ENCODE measurements at regions not wholly inside any gene's neighbourhood (a gene's known extent, or its start where the extent isn't known, plus 50 kb on each side); places are given as distances from the start of the nearest gene placed in this dataset.
A peak's percentile ranks its signal among the peaks of the same experiment; 100 is the strongest.
"Not testable (repeated sequence)": the region's sequence is repeated elsewhere in the genome, so short reads cannot be mapped to it uniquely, and the experiment has no call there.

- H3K4me1 Mint-ChIP-seq = peaks cover 0 to 2% (median 0%) of the 10 kb centered on the region in 3 donors
- no peaks in the 10 kb centered on the region for H3K36me3 Mint-ChIP-seq
- no peaks in the 10 kb centered on the region for H3K27me3 Mint-ChIP-seq
- no peaks in the 10 kb centered on the region for H3K9me3 Mint-ChIP-seq
- no peak overlapping the region for H3K4me3 Mint-ChIP-seq
- H3K27ac Mint-ChIP-seq = no peak overlapping the region
Observed at GRCh38 chr18:55737266-55737665, 149.3 kb upstream of the TCF4 start.

- H3K27me3 Mint-ChIP-seq = no peaks in the 10 kb centered on the region
- peaks cover 0 to 2% (median 0%) of the 10 kb centered on the region in 3 donors for H3K4me1 Mint-ChIP-seq
- H3K27ac Mint-ChIP-seq = no peak overlapping the region
- H3K36me3 Mint-ChIP-seq = no peaks in the 10 kb centered on the region
- H3K9me3 Mint-ChIP-seq = no peaks in the 10 kb centered on the region
- no peak overlapping the region for H3K4me3 Mint-ChIP-seq
Observed at GRCh38 chr18:55735969-55736368, 148.0 kb upstream of the TCF4 start.

GRCh38 chr18:55735199-55735855 lies 147.3 kb upstream of the TCF4 start:
- Mint-ChIP-seq H3K36me3 (no peaks in the 10 kb centered on the region), H3K4me1 (peaks cover 0 to 2% (median 0%) of the 10 kb centered on the region in 3 donors), H3K27ac (no peak overlapping the region), H3K27me3 (no peaks in the 10 kb centered on the region), H3K4me3 (no peak overlapping the region), H3K9me3 (no peaks in the 10 kb centered on the region)

GRCh38 chr18:55732227-55733106 lies 144.5 kb upstream of the TCF4 start:
- Mint-ChIP-seq H3K4me1 (peaks cover 0 to 2% (median 0%) of the 10 kb centered on the region in 3 donors), H3K27me3 (no peaks in the 10 kb centered on the region), H3K9me3 (no peaks in the 10 kb centered on the region), H3K27ac (no peak overlapping the region), H3K36me3 (no peaks in the 10 kb centered on the region), H3K4me3 (no peak overlapping the region)

GRCh38 chr18:55731594-55732042 lies 143.6 kb upstream of the TCF4 start:
- no peak overlapping the region for H3K27ac Mint-ChIP-seq

GRCh38 chr18:55721006-55721405 lies 133.0 kb upstream of the TCF4 start:
- not testable (repeated sequence) for H3K36me3 Mint-ChIP-seq, H3K27ac Mint-ChIP-seq, H3K4me1 Mint-ChIP-seq, H3K27me3 Mint-ChIP-seq, H3K4me3 Mint-ChIP-seq, H3K9me3 Mint-ChIP-seq

More at GRCh38 chr18:55731594-55732042, 143.6 kb upstream of the TCF4 start:
- no peak overlapping the region for H3K4me3 Mint-ChIP-seq
- no peaks in the 10 kb centered on the region for H3K36me3 Mint-ChIP-seq
- H3K27me3 Mint-ChIP-seq = no peaks in the 10 kb centered on the region
- peaks cover 0 to 2% (median 0%) of the 10 kb centered on the region in 3 donors for H3K4me1 Mint-ChIP-seq
- no peaks in the 10 kb centered on the region for H3K9me3 Mint-ChIP-seq

GRCh38 chr18:55713707-55714106 lies 125.7 kb upstream of the TCF4 start:
- Mint-ChIP-seq H3K27me3 (no peaks in the 10 kb centered on the region), H3K4me1 (no peaks in the 10 kb centered on the region), H3K27ac (no peak overlapping the region), H3K36me3 (no peaks in the 10 kb centered on the region), H3K9me3 (peaks cover 9 to 30% (median 17%) of the 10 kb centered on the region in 3 donors), H3K4me3 (no peak overlapping the region)

- Mint-ChIP-seq H3K27me3 (no peaks in the 10 kb centered on the region), H3K4me3 (no peak overlapping the region), H3K36me3 (no peaks in the 10 kb centered on the region), H3K27ac (no peak overlapping the region), H3K9me3 (peaks cover 4 to 23% (median 4%) of the 10 kb centered on the region in 3 donors), H3K4me1 (no peaks in the 10 kb centered on the region)
Observed at GRCh38 chr18:55706898-55707297, 118.9 kb upstream of the TCF4 start.

- no peaks in the 10 kb centered on the region for H3K4me1 Mint-ChIP-seq
- H3K9me3 Mint-ChIP-seq = peaks cover 0 to 11% (median 4%) of the 10 kb centered on the region in 3 donors
- no peak overlapping the region for H3K4me3 Mint-ChIP-seq
- no peak overlapping the region for H3K27ac Mint-ChIP-seq
- no peaks in the 10 kb centered on the region for H3K36me3 Mint-ChIP-seq
- no peaks in the 10 kb centered on the region for H3K27me3 Mint-ChIP-seq
Observed at GRCh38 chr18:55699233-55699765, 111.3 kb upstream of the TCF4 start.

GRCh38 chr18:55696811-55697210 lies 108.8 kb upstream of the TCF4 start:
- no peak overlapping the region for H3K27ac Mint-ChIP-seq
- H3K27me3 Mint-ChIP-seq = peaks cover 3% of the 10 kb centered on the region
- no peak overlapping the region for H3K4me3 Mint-ChIP-seq
- no peaks in the 10 kb centered on the region for H3K4me1 Mint-ChIP-seq
- H3K9me3 Mint-ChIP-seq = peaks cover 0 to 4% (median 2%) of the 10 kb centered on the region in 3 donors
- peaks cover 2% of the 10 kb centered on the region for H3K36me3 Mint-ChIP-seq

- no peak overlapping the region for H3K4me3 Mint-ChIP-seq
- peaks cover 6% of the 10 kb centered on the region for H3K27me3 Mint-ChIP-seq
Observed at GRCh38 chr18:55695091-55695490, 107.1 kb upstream of the TCF4 start.

GRCh38 chr18:55694291-55694690 lies 106.3 kb upstream of the TCF4 start:
- H3K36me3 Mint-ChIP-seq = peaks cover 2% of the 10 kb centered on the region
- H3K4me3 Mint-ChIP-seq = no peak overlapping the region
- no peak overlapping the region for H3K27ac Mint-ChIP-seq
- H3K4me1 Mint-ChIP-seq = no peaks in the 10 kb centered on the region
- peaks cover 0 to under 1% (median 0%) of the 10 kb centered on the region in 3 donors for H3K9me3 Mint-ChIP-seq
- peaks cover 8% of the 10 kb centered on the region for H3K27me3 Mint-ChIP-seq

More at GRCh38 chr18:55695091-55695490, 107.1 kb upstream of the TCF4 start:
- H3K4me1 Mint-ChIP-seq = no peaks in the 10 kb centered on the region
- H3K36me3 Mint-ChIP-seq = peaks cover 2% of the 10 kb centered on the region
- H3K27ac Mint-ChIP-seq = no peak overlapping the region
- H3K9me3 Mint-ChIP-seq = peaks cover 0 to 2% (median 0%) of the 10 kb centered on the region in 3 donors

GRCh38 chr18:55688030-55688429 lies 100.0 kb upstream of the TCF4 start:
- Mint-ChIP-seq H3K9me3 (peaks cover 0 to 3% (median 0%) of the 10 kb centered on the region in 3 donors), H3K27me3 (peaks cover 6% of the 10 kb centered on the region), H3K27ac (no peak overlapping the region), H3K4me1 (no peaks in the 10 kb centered on the region), H3K4me3 (no peak overlapping the region), H3K36me3 (peaks cover 2% of the 10 kb centered on the region)

- Mint-ChIP-seq H3K4me1 (no peaks in the 10 kb centered on the region), H3K27me3 (peaks cover 5% of the 10 kb centered on the region), H3K9me3 (peaks cover 0 to 3% (median 0%) of the 10 kb centered on the region in 3 donors), H3K4me3 (peak overlapping the region in 1 of 4 donors; percentile 8), H3K27ac (no peak overlapping the region), H3K36me3 (no peaks in the 10 kb centered on the region)
Observed at GRCh38 chr18:55687106-55687505, 99.1 kb upstream of the TCF4 start.

- Mint-ChIP-seq H3K4me1 (no peaks in the 10 kb centered on the region), H3K27ac (no peak overlapping the region), H3K9me3 (peaks cover 0 to 3% (median 0%) of the 10 kb centered on the region in 3 donors), H3K27me3 (peaks cover 5% of the 10 kb centered on the region), H3K4me3 (no peak overlapping the region), H3K36me3 (no peaks in the 10 kb centered on the region)
Observed at GRCh38 chr18:55685638-55686037, 97.6 kb upstream of the TCF4 start.

Data from IgD-negative memory B cell (primary cell).